ENCODE measurements at regions not wholly inside any gene's neighbourhood (a gene's known extent, or its start where the extent isn't known, plus 50 kb on each side); places are given as distances from the start of the nearest gene placed in this dataset.
"Not testable (repeated sequence)": the region's sequence is repeated elsewhere in the genome, so short reads cannot be mapped to it uniquely, and the experiment has no call there.

- no peak overlapping the region for H3K4me3 ChIP-seq
- no peak for TF ChIP-seq EZH2 (IDR thresholded peaks at IDR 0.05)
- no peak overlapping the region for H3K9ac ChIP-seq (ENCODE audit: insufficient read length)
- no peaks in the 10 kb centered on the region for H3K9me3 ChIP-seq (ENCODE audit: low read depth, low read length)
- no peak for DNase-seq (ENCODE audit: low read depth, low spot score)
- H3K36me3 ChIP-seq (ENCODE audit: insufficient read depth, low read length), result no peaks in the 10 kb centered on the region
- H3K27ac ChIP-seq, result no peak overlapping the region
Observed at GRCh38 chr13:65112531-65112941, 2117.6 kb downstream of the PCDH9 start.

- DNase-seq (ENCODE audit: low read depth, low spot score), result no peak
- H3K27ac ChIP-seq, result no peak overlapping the region
- no peaks in the 10 kb centered on the region for H3K36me3 ChIP-seq (ENCODE audit: insufficient read depth, low read length)
- no peak overlapping the region for H3K9ac ChIP-seq (ENCODE audit: insufficient read length)
- TF ChIP-seq POLR2AphosphoS5 (IDR thresholded peaks at IDR 0.05; ENCODE audit: borderline replicate concordance, low read depth, low read length), result no peak
- TF ChIP-seq EZH2 (IDR thresholded peaks at IDR 0.05), result no peak
- no peak for TF ChIP-seq FOXP2 (optimal IDR thresholded peaks at IDR 0.05; ENCODE audit: control extremely low read depth, extremely low read length, insufficient read depth)
- no peak overlapping the region for H3K4me3 ChIP-seq
- H3K9me3 ChIP-seq (ENCODE audit: low read depth, low read length), result no peaks in the 10 kb centered on the region
Observed at GRCh38 chr13:65112123-65112522, 2118.0 kb downstream of the PCDH9 start.

GRCh38 chr13:65111223-65111622, 2118.9 kb downstream of the PCDH9 start:
- Histone ChIP-seq H3K9me3 (ENCODE audit: low read depth, low read length) (no peaks in the 10 kb centered on the region), H3K9ac (ENCODE audit: insufficient read length) (no peak overlapping the region), H3K27ac (no peak overlapping the region), H3K36me3 (ENCODE audit: insufficient read depth, low read length) (no peaks in the 10 kb centered on the region), H3K4me3 (no peak overlapping the region)
- DNase-seq (ENCODE audit: low read depth, low spot score), result no peak
- TF ChIP-seq FOXP2 (optimal IDR thresholded peaks at IDR 0.05; ENCODE audit: control extremely low read depth, extremely low read length, insufficient read depth) (no peak), POLR2AphosphoS5 (IDR thresholded peaks at IDR 0.05; ENCODE audit: borderline replicate concordance, low read depth, low read length) (no peak), EZH2 (IDR thresholded peaks at IDR 0.05) (no peak)

- not testable (repeated sequence) for H3K36me3 ChIP-seq (ENCODE audit: insufficient read depth, low read length); DNase-seq (ENCODE audit: low read depth, low spot score); H3K9ac ChIP-seq (ENCODE audit: insufficient read length); H3K9me3 ChIP-seq (ENCODE audit: low read depth, low read length); H3K27ac ChIP-seq; H3K4me3 ChIP-seq
Observed at GRCh38 chr13:65104436-65104835, 2125.7 kb downstream of the PCDH9 start.

- Histone ChIP-seq H3K9me3 (ENCODE audit: low read depth, low read length) (no peaks in the 10 kb centered on the region), H3K27ac (no peak overlapping the region), H3K36me3 (ENCODE audit: insufficient read depth, low read length) (no peaks in the 10 kb centered on the region), H3K4me3 (no peak overlapping the region), H3K9ac (ENCODE audit: insufficient read length) (no peak overlapping the region)
- TF ChIP-seq FOXP2 (optimal IDR thresholded peaks at IDR 0.05; ENCODE audit: control extremely low read depth, extremely low read length, insufficient read depth) (no peak), EZH2 (IDR thresholded peaks at IDR 0.05) (no peak), POLR2AphosphoS5 (IDR thresholded peaks at IDR 0.05; ENCODE audit: borderline replicate concordance, low read depth, low read length) (no peak)
- no peak for DNase-seq (ENCODE audit: low read depth, low spot score)
Observed at GRCh38 chr13:65103351-65103750, 2126.8 kb downstream of the PCDH9 start.

GRCh38 chr13:65095161-65096082, 2134.7 kb downstream of the PCDH9 start:
- Histone ChIP-seq H3K36me3 (ENCODE audit: insufficient read depth, low read length) (no peaks in the 10 kb centered on the region), H3K9me3 (ENCODE audit: low read depth, low read length) (no peaks in the 10 kb centered on the region), H3K4me3 (peak overlapping the region; percentile 65), H3K9ac (ENCODE audit: insufficient read length) (no peak overlapping the region), H3K27ac (peak overlapping the region; percentile 78)
- TF ChIP-seq POLR2AphosphoS5 (IDR thresholded peaks at IDR 0.05; ENCODE audit: borderline replicate concordance, low read depth, low read length) (peak; percentile 37; the same call in 1 of the 2 replicates), EZH2 (IDR thresholded peaks at IDR 0.05) (no peak), FOXP2 (optimal IDR thresholded peaks at IDR 0.05; ENCODE audit: control extremely low read depth, extremely low read length, insufficient read depth) (peak; percentile 88)
- DNase-seq (ENCODE audit: low read depth, low spot score), result peak; percentile 77

GRCh38 chr13:65093357-65093756, 2136.8 kb downstream of the PCDH9 start:
- no peak overlapping the region for H3K27ac ChIP-seq
- DNase-seq (ENCODE audit: low read depth, low spot score), result no peak
- TF ChIP-seq EZH2 (IDR thresholded peaks at IDR 0.05) (no peak), POLR2AphosphoS5 (IDR thresholded peaks at IDR 0.05; ENCODE audit: borderline replicate concordance, low read depth, low read length) (no peak), FOXP2 (optimal IDR thresholded peaks at IDR 0.05; ENCODE audit: control extremely low read depth, extremely low read length, insufficient read depth) (no peak)
- H3K9ac ChIP-seq (ENCODE audit: insufficient read length), result no peak overlapping the region
- H3K4me3 ChIP-seq, result no peak overlapping the region
- H3K9me3 ChIP-seq (ENCODE audit: low read depth, low read length), result no peaks in the 10 kb centered on the region
- no peaks in the 10 kb centered on the region for H3K36me3 ChIP-seq (ENCODE audit: insufficient read depth, low read length)

GRCh38 chr13:65091031-65091430, 2139.1 kb downstream of the PCDH9 start:
- no peak overlapping the region for H3K27ac ChIP-seq
- no peak overlapping the region for H3K4me3 ChIP-seq
- DNase-seq (ENCODE audit: low read depth, low spot score), result no peak
- no peak for TF ChIP-seq FOXP2 (optimal IDR thresholded peaks at IDR 0.05; ENCODE audit: control extremely low read depth, extremely low read length, insufficient read depth)
- no peak for TF ChIP-seq EZH2 (IDR thresholded peaks at IDR 0.05)
- TF ChIP-seq POLR2AphosphoS5 (IDR thresholded peaks at IDR 0.05; ENCODE audit: borderline replicate concordance, low read depth, low read length), result no peak
- H3K9ac ChIP-seq (ENCODE audit: insufficient read length), result no peak overlapping the region
- H3K9me3 ChIP-seq (ENCODE audit: low read depth, low read length), result no peaks in the 10 kb centered on the region
- no peaks in the 10 kb centered on the region for H3K36me3 ChIP-seq (ENCODE audit: insufficient read depth, low read length)

- no peak for DNase-seq (ENCODE audit: low read depth, low spot score)
- TF ChIP-seq POLR2AphosphoS5 (IDR thresholded peaks at IDR 0.05; ENCODE audit: borderline replicate concordance, low read depth, low read length) (no peak), FOXP2 (optimal IDR thresholded peaks at IDR 0.05; ENCODE audit: control extremely low read depth, extremely low read length, insufficient read depth) (no peak), EZH2 (IDR thresholded peaks at IDR 0.05) (no peak)
- Histone ChIP-seq H3K9ac (ENCODE audit: insufficient read length) (no peak overlapping the region), H3K27ac (no peak overlapping the region), H3K9me3 (ENCODE audit: low read depth, low read length) (no peaks in the 10 kb centered on the region), H3K36me3 (ENCODE audit: insufficient read depth, low read length) (no peaks in the 10 kb centered on the region), H3K4me3 (no peak overlapping the region)
Observed at GRCh38 chr13:65090186-65090585, 2139.9 kb downstream of the PCDH9 start.
